NCI-H2196 (cell line): ENCODE measurements at regions not wholly inside any gene's neighbourhood (a gene's known extent, or its start where the extent isn't known, plus 50 kb on each side); places are given as distances from the start of the nearest gene placed in this dataset.
"Not testable (repeated sequence)": the region's sequence is repeated elsewhere in the genome, so short reads cannot be mapped to it uniquely, and the experiment has no call there.

Experiments
- DNase-seq: peaks from one replicate; lab custom pipeline; 2025; ENCODE audit not compliant: unreplicated experiment; lab: John Stamatoyannopoulos, UW

GRCh38 chr3:194032828-194033435 lies 103.0 kb upstream of the HES1 start:
- no peak for DNase-seq

GRCh38 chr3:194034346-194035336 lies 101.3 kb upstream of the HES1 start:
- no peak for DNase-seq

GRCh38 chr3:194035406-194036138 lies 100.4 kb upstream of the HES1 start:
- DNase-seq = no peak

GRCh38 chr3:194036842-194037241 lies 99.1 kb upstream of the HES1 start:
- DNase-seq = no peak

GRCh38 chr3:194038346-194038745 lies 97.6 kb upstream of the HES1 start:
- not testable (repeated sequence) for DNase-seq

GRCh38 chr3:194038960-194039359 lies 97.0 kb upstream of the HES1 start:
- no peak for DNase-seq

GRCh38 chr3:194040516-194041273 lies 95.3 kb upstream of the HES1 start:
- no peak for DNase-seq

GRCh38 chr3:194042927-194043326 lies 93.0 kb upstream of the HES1 start:
- DNase-seq = no peak

- DNase-seq = no peak
Observed at GRCh38 chr3:194043516-194043915, 92.4 kb upstream of the HES1 start.

GRCh38 chr3:194045289-194045688 lies 90.7 kb upstream of the HES1 start:
- DNase-seq = no peak

- DNase-seq = no peak
Observed at GRCh38 chr3:194045919-194046318, 90.0 kb upstream of the HES1 start.

- no peak for DNase-seq
Observed at GRCh38 chr3:194046531-194046930, 89.4 kb upstream of the HES1 start.

GRCh38 chr3:194046995-194047645 lies 88.8 kb upstream of the HES1 start:
- peak; percentile 92 for DNase-seq

GRCh38 chr3:194049394-194049793 lies 86.6 kb upstream of the HES1 start:
- no peak for DNase-seq

- DNase-seq = no peak
Observed at GRCh38 chr3:194050782-194051320, 85.1 kb upstream of the HES1 start.

- peak; percentile 67 for DNase-seq
Observed at GRCh38 chr3:194051366-194052149, 84.4 kb upstream of the HES1 start.

- no peak for DNase-seq
Observed at GRCh38 chr3:194053136-194053535, 82.8 kb upstream of the HES1 start.

GRCh38 chr3:194054016-194054415 lies 81.9 kb upstream of the HES1 start:
- DNase-seq = no peak

- DNase-seq = no peak
Observed at GRCh38 chr3:194054540-194054939, 81.4 kb upstream of the HES1 start.
